ENCODE measurements at regions not wholly inside any gene's neighbourhood (a gene's known extent, or its start where the extent isn't known, plus 50 kb on each side); places are given as distances from the start of the nearest gene placed in this dataset.
"Not testable (repeated sequence)": the region's sequence is repeated elsewhere in the genome, so short reads cannot be mapped to it uniquely, and the experiment has no call there.

DNA sequence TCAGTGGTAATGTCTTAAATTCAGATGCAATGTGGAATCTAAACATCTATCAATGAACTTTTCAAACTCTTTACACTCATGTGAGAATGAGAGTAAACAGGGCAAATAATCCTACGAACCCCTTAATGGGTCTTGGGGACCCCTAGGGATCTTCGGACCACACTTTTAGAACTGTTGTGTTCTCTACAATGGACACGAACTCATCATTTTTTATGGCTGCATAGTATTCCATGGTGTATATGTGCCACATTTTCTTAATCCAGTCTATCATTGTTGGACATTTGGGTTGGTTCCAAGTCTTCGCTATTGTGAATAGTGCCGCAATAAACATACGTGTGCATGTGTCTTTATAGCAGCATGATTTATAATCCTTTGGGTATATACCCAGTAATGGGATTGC is 148.0 kb upstream of the PTPN1 start:
- not testable (repeated sequence) for H2AFZ ChIP-seq (ENCODE audit: low read length); H3K27ac ChIP-seq (replicated peaks; ENCODE audit: low read length); H3K4me1 ChIP-seq (ENCODE audit: control insufficient read depth in 2 of 2, insufficient read depth in 1 of 2, low read depth in 1 of 2, low read length in 2 of 2); H4K91ac ChIP-seq (ENCODE audit: low read depth, low read length, poor library complexity); H3K9ac ChIP-seq (ENCODE audit: low read depth, low read length, poor library complexity); H3K4me2 ChIP-seq (ENCODE audit: insufficient read depth, low read length, poor library complexity, severe bottlenecking); H2BK5ac ChIP-seq (ENCODE audit: low read length); H3K4me3 ChIP-seq (ENCODE audit: low read length in 2 of 2); H3K23ac ChIP-seq (ENCODE audit: low read depth, low read length, poor library complexity); H2AK5ac ChIP-seq (ENCODE audit: low read depth, low read length); H3K18ac ChIP-seq (ENCODE audit: low read length); H3K79me1 ChIP-seq (ENCODE audit: low read depth, low read length); H2BK12ac ChIP-seq (ENCODE audit: low read length); DNase-seq (ENCODE audit: low spot score); H3K9me3 ChIP-seq (replicated peaks in 1 of 2; ENCODE audit: control insufficient read depth in 2 of 2, insufficient read depth in 1 of 2, low read depth in 1 of 2, low read length in 2 of 2); H4K8ac ChIP-seq (ENCODE audit: low read depth, low read length); H3K27me3 ChIP-seq (ENCODE audit: control insufficient read depth in 3 of 3, insufficient read depth in 3 of 3, low read depth in 1 of 3, low read length in 3 of 3); H2BK120ac ChIP-seq (ENCODE audit: low read depth, low read length); H2BK15ac ChIP-seq (ENCODE audit: low read length); H3K36me3 ChIP-seq (replicated peaks in 1 of 2; ENCODE audit: control insufficient read depth in 2 of 2, insufficient read depth in 2 of 2, low read length in 2 of 2); H3K14ac ChIP-seq (ENCODE audit: low read length); H3K4ac ChIP-seq (ENCODE audit: low read length)
- WGBS, 2 donors (ENCODE audit: extremely low coverage in 2 of 2, insufficient read length in 2 of 2, insufficient replicate concordance in 1 of 2): no CpG with 5 or more reads among the region's 6 CpGs

DNA sequence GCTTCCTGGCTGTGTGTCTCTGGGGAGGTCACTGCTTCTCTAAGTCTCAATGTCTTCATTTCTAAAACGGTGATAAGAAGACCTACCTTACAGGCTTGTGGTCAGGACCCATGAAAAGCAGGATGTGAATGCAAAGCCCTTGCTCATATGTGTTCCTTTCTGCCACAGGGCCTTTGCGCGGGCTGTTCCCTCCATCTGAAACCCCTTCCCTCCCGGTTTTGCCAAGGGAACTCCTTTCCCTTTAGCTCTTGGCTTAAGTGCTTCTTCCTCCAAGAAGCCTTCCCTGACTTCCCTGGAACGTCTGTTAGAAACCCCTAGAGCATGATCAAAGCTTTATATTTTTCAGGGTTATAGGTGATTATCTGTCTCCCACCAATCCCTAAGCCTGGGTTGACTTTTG is 147.2 kb upstream of the PTPN1 start:
- H2BK12ac ChIP-seq (ENCODE audit: low read length): no peak overlapping the region
- H3K36me3 ChIP-seq (replicated peaks in 1 of 2; ENCODE audit: control insufficient read depth in 2 of 2, insufficient read depth in 2 of 2, low read length in 2 of 2): no peaks in the 10 kb centered on the region
- H2AK5ac ChIP-seq (ENCODE audit: low read depth, low read length): no peak overlapping the region
- no peak overlapping the region for H2AFZ ChIP-seq (ENCODE audit: low read length)
- DNase-seq (ENCODE audit: low spot score): no peak
- H3K4me3 ChIP-seq (ENCODE audit: low read length in 2 of 2): no peak overlapping the region
- no peaks in the 10 kb centered on the region for H3K9me3 ChIP-seq (replicated peaks in 1 of 2; ENCODE audit: control insufficient read depth in 2 of 2, insufficient read depth in 1 of 2, low read depth in 1 of 2, low read length in 2 of 2)
- no peak overlapping the region for H2BK15ac ChIP-seq (ENCODE audit: low read length)
- H3K79me1 ChIP-seq (ENCODE audit: low read depth, low read length): no peaks in the 10 kb centered on the region
- H2BK120ac ChIP-seq (ENCODE audit: low read depth, low read length): no peak overlapping the region
- H2BK5ac ChIP-seq (ENCODE audit: low read length): no peak overlapping the region
- peaks cover 0 to 7% (median 0%) of the 10 kb centered on the region in 3 experiments for H3K27me3 ChIP-seq (ENCODE audit: control insufficient read depth in 3 of 3, insufficient read depth in 3 of 3, low read depth in 1 of 3, low read length in 3 of 3)
- WGBS, 2 donors (ENCODE audit: extremely low coverage in 2 of 2, insufficient read length in 2 of 2, insufficient replicate concordance in 1 of 2): no CpG with 5 or more reads among the region's 5 CpGs
- no peaks in the 10 kb centered on the region for H3K4me1 ChIP-seq (ENCODE audit: control insufficient read depth in 2 of 2, insufficient read depth in 1 of 2, low read depth in 1 of 2, low read length in 2 of 2)
- H3K18ac ChIP-seq (ENCODE audit: low read length): no peak overlapping the region
- no peak overlapping the region for H3K4ac ChIP-seq (ENCODE audit: low read length)
- no peak overlapping the region for H3K4me2 ChIP-seq (ENCODE audit: insufficient read depth, low read length, poor library complexity, severe bottlenecking)
- H3K27ac ChIP-seq (replicated peaks; ENCODE audit: low read length): no peak overlapping the region
- no peak overlapping the region for H3K14ac ChIP-seq (ENCODE audit: low read length)
- no peak overlapping the region for H3K9ac ChIP-seq (ENCODE audit: low read depth, low read length, poor library complexity)
- no peak overlapping the region for H4K91ac ChIP-seq (ENCODE audit: low read depth, low read length, poor library complexity)
- H4K8ac ChIP-seq (ENCODE audit: low read depth, low read length): no peak overlapping the region
- no peak overlapping the region for H3K23ac ChIP-seq (ENCODE audit: low read depth, low read length, poor library complexity)

DNA sequence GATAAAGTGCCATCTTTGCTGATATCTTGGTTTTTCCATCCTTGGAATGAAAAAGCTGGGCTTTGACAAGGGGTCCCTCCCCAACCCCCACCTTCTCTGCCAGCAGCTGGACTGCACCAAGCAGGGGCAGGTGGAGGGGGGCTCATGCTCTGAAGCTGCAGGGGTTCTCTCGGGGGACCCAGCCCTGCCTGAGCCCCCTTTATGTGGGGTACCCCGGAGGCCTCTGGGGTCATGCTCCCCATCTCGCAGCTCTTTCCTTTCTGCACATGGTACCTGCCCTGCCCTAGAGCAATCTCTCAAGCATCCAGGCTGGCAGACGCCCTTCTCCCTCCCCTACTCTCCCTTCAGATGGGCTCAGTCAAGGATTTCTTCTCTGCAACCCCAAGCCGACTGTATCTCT is 146.7 kb upstream of the PTPN1 start:
- Histone ChIP-seq H2BK15ac (ENCODE audit: low read length) (no peak overlapping the region), H3K9ac (ENCODE audit: low read depth, low read length, poor library complexity) (no peak overlapping the region), H2BK120ac (ENCODE audit: low read depth, low read length) (no peak overlapping the region), H2BK12ac (ENCODE audit: low read length) (no peak overlapping the region), H3K4me1 (ENCODE audit: control insufficient read depth in 2 of 2, insufficient read depth in 1 of 2, low read depth in 1 of 2, low read length in 2 of 2) (no peaks in the 10 kb centered on the region), H3K27me3 (ENCODE audit: control insufficient read depth in 3 of 3, insufficient read depth in 3 of 3, low read depth in 1 of 3, low read length in 3 of 3) (peaks cover 0 to 7% (median 0%) of the 10 kb centered on the region in 3 experiments), H3K27ac (replicated peaks; ENCODE audit: low read length) (no peak overlapping the region), H2AFZ (ENCODE audit: low read length) (no peak overlapping the region), H3K4ac (ENCODE audit: low read length) (no peak overlapping the region), H3K9me3 (replicated peaks in 1 of 2; ENCODE audit: control insufficient read depth in 2 of 2, insufficient read depth in 1 of 2, low read depth in 1 of 2, low read length in 2 of 2) (no peaks in the 10 kb centered on the region), H2BK5ac (ENCODE audit: low read length) (no peak overlapping the region), H3K14ac (ENCODE audit: low read length) (no peak overlapping the region), H2AK5ac (ENCODE audit: low read depth, low read length) (no peak overlapping the region), H3K79me1 (ENCODE audit: low read depth, low read length) (no peaks in the 10 kb centered on the region), H4K91ac (ENCODE audit: low read depth, low read length, poor library complexity) (no peak overlapping the region), H3K23ac (ENCODE audit: low read depth, low read length, poor library complexity) (no peak overlapping the region), H3K18ac (ENCODE audit: low read length) (no peak overlapping the region), H4K8ac (ENCODE audit: low read depth, low read length) (no peak overlapping the region), H3K4me2 (ENCODE audit: insufficient read depth, low read length, poor library complexity, severe bottlenecking) (no peak overlapping the region), H3K4me3 (ENCODE audit: low read length in 2 of 2) (no peak overlapping the region), H3K36me3 (replicated peaks in 1 of 2; ENCODE audit: control insufficient read depth in 2 of 2, insufficient read depth in 2 of 2, low read length in 2 of 2) (no peaks in the 10 kb centered on the region)
- WGBS, 2 donors (ENCODE audit: extremely low coverage in 2 of 2, insufficient read length in 2 of 2, insufficient replicate concordance in 1 of 2): no CpG with 5 or more reads among the region's 5 CpGs
- no peak for DNase-seq (ENCODE audit: low spot score)

DNA sequence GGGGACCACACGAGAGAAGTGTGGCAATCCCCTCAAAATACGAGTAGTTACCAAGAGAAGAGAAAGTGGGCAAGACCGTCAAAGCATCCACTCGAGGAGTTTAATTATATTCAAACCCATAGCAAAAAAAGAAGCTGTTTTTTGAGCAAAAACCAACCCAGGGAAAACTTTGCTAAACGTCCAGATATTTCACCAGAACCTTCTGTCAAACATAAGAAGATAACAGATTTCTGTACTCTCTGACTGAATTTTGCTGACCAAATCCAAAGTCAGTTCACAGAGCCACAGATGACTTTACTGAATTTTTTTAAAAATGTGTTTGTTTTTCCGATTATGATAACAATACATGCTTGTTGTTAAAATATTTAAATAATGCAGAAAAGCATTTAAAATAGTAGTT is 145.6 kb upstream of the PTPN1 start:
- no peak overlapping the region for H3K23ac ChIP-seq (ENCODE audit: low read depth, low read length, poor library complexity)
- H2BK15ac ChIP-seq (ENCODE audit: low read length): no peak overlapping the region
- no peak overlapping the region for H3K27ac ChIP-seq (replicated peaks; ENCODE audit: low read length)
- no peak overlapping the region for H3K18ac ChIP-seq (ENCODE audit: low read length)
- peaks cover 0 to 1% of the 10 kb centered on the region in 2 donors for H3K4me1 ChIP-seq (ENCODE audit: control insufficient read depth in 2 of 2, insufficient read depth in 1 of 2, low read depth in 1 of 2, low read length in 2 of 2)
- H3K4me2 ChIP-seq (ENCODE audit: insufficient read depth, low read length, poor library complexity, severe bottlenecking): no peak overlapping the region
- no peak overlapping the region for H3K4me3 ChIP-seq (ENCODE audit: low read length in 2 of 2)
- no peak overlapping the region for H3K14ac ChIP-seq (ENCODE audit: low read length)
- no peak overlapping the region for H3K9ac ChIP-seq (ENCODE audit: low read depth, low read length, poor library complexity)
- WGBS, 2 donors (ENCODE audit: extremely low coverage in 2 of 2, insufficient read length in 2 of 2, insufficient replicate concordance in 1 of 2): no CpG with 5 or more reads among the region's 6 CpGs
- no peaks in the 10 kb centered on the region for H3K9me3 ChIP-seq (replicated peaks in 1 of 2; ENCODE audit: control insufficient read depth in 2 of 2, insufficient read depth in 1 of 2, low read depth in 1 of 2, low read length in 2 of 2)
- no peak for DNase-seq (ENCODE audit: low spot score)
- no peak overlapping the region for H4K91ac ChIP-seq (ENCODE audit: low read depth, low read length, poor library complexity)
- no peak overlapping the region for H2AFZ ChIP-seq (ENCODE audit: low read length)
- no peak overlapping the region for H2BK12ac ChIP-seq (ENCODE audit: low read length)
- H3K79me1 ChIP-seq (ENCODE audit: low read depth, low read length): no peaks in the 10 kb centered on the region
- H3K27me3 ChIP-seq (ENCODE audit: control insufficient read depth in 3 of 3, insufficient read depth in 3 of 3, low read depth in 1 of 3, low read length in 3 of 3): peaks cover 0 to 7% (median 0%) of the 10 kb centered on the region in 3 experiments
- H4K8ac ChIP-seq (ENCODE audit: low read depth, low read length): no peak overlapping the region
- H2BK5ac ChIP-seq (ENCODE audit: low read length): no peak overlapping the region
- no peak overlapping the region for H2BK120ac ChIP-seq (ENCODE audit: low read depth, low read length)
- no peak overlapping the region for H3K4ac ChIP-seq (ENCODE audit: low read length)
- H2AK5ac ChIP-seq (ENCODE audit: low read depth, low read length): no peak overlapping the region
- H3K36me3 ChIP-seq (replicated peaks in 1 of 2; ENCODE audit: control insufficient read depth in 2 of 2, insufficient read depth in 2 of 2, low read length in 2 of 2): no peaks in the 10 kb centered on the region

Data from neuronal stem cell (in vitro differentiated cells).